BJ (cell line): ENCODE measurements at regions not wholly inside any gene's neighbourhood (a gene's known extent, or its start where the extent isn't known, plus 50 kb on each side); places are given as distances from the start of the nearest gene placed in this dataset.
"Not testable (repeated sequence)": the region's sequence is repeated elsewhere in the genome, so short reads cannot be mapped to it uniquely, and the experiment has no call there.

Experiments
- CTCF ChIA-PET: fragments of 350-600 bp; formaldehyde crosslinking; extraction: SDS; loops from one replicate; lab custom pipeline; 2021; ENCODE audit warnings: antibody characterized with exemption, inconsistent platforms; lab: Yijun Ruan, JAX
- POLR2A ChIA-PET: fragments of 300-600 bp; sonication (Branson Sonifier 250); formaldehyde crosslinking; extraction: SDS; loops from one replicate; lab custom pipeline; 2021; ENCODE audit warnings: antibody characterized with exemption; lab: Charles Lee
- DNase-seq: peaks from one replicate; pipeline ENCODE4 v3.0.0-alpha.2; 2011; ENCODE audit warnings: low read depth
- H3K27me3 ChIP-seq: 2 replicates; pipeline ENCODE4 v1.6.0; 2011; ENCODE audit warnings: low read length; ENCODE audit not compliant: control insufficient read depth, insufficient read depth
- H3K36me3 ChIP-seq: 2 replicates; pipeline ENCODE4 v1.5.1; 2011; ENCODE audit warnings: low read length; ENCODE audit not compliant: control insufficient read depth, insufficient read depth
- H3K4me3 ChIP-seq: 2 replicates; pipeline ENCODE4 v1.5.1; 2011; ENCODE audit warnings: low read depth, mild to moderate bottlenecking, control low read depth, low read length
- CTCF ChIP-seq: IDR thresholded peaks from 2 replicates; pipeline ENCODE4 v1.5.1; 2011; ENCODE audit warnings: low read depth, mild to moderate bottlenecking, control low read depth, inconsistent platforms, low read length, moderate library complexity; ENCODE audit not compliant: insufficient read depth

DNA sequence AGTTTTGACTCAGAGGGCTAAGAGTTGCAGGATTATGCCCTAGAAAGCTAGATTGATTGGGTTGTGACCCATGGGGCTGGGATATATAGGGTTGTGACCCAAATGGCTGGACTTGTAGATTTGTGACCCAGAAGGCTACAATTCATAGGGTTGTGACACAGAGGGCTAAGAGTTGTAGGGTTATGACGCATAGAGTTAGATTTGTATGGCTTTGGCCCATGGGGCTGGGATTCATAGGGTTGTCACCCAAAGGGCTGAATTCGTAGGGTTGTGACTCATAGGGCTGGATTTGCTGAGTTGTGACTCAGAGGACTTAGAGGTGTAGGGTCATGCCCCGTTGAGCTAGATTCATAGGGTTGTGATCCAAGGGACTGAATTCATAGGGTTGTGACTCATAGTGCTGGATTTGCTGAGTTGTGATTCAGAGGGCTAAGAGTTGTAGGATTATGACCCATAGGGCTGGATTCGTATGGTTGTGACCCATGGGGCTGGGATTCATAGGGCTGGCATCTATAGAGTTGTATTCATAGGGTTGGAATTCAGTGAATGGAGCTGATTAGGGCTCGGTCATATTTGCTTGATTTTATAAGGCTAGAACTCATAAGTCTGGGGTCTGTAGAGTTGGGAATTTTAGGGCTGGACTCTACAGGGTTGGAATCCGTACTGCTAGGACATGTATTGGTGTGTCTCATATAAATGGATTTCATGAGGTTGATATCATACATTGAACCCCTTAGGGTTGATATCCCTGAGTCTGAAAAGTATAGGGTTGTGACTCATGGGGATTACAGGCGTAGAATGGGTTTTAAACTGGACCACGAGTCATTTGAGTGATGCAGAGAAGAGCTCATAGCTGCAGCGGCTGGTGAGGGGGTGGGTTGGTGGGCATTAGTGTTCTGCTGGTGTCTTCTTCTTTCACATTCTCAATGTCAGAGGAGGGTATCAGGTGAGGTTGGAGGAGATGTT is 125.7 kb downstream of the CRLF2 start:
- Histone ChIP-seq H3K4me3 (no peak overlapping the region), H3K27me3 (no peaks in the 10 kb centered on the region), H3K36me3 (no peaks in the 10 kb centered on the region)
- POLR2A ChIA-PET = no interaction called here
- TF ChIP-seq CTCF = no peak
- DNase-seq = peak; percentile 59
- CTCF ChIA-PET = no interaction called here

- H3K36me3 ChIP-seq, POLR2A ChIA-PET, H3K27me3 ChIP-seq, DNase-seq, CTCF ChIA-PET, H3K4me3 ChIP-seq: not testable (repeated sequence)
These were observed 126.6 kb downstream of the CRLF2 start for GRCh38 chrX:1085871-1086270.

DNA sequence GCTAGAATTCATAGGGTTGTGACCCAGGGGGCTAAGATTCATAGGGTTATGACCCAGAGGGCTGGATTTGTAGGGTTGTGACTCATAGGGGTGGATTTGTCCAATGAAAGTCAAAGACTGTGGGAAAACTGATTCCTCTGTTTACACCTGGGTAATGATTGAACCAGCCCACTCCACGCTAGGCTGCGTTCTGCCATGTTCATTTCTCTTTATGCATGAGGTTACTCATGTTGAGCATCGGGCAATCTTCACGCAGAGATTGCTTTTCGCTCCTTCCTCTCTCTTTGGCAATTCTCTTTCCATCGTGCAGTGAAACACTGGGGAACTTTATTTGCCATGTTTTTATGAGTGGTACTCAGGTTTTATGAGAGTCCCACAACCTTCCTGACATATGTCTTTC is 127.8 kb downstream of the CRLF2 start:
- ChIA-PET CTCF (no interaction called here), POLR2A (no interaction called here)
- H3K4me3 ChIP-seq = no peak overlapping the region
- TF ChIP-seq CTCF = no peak
- no peaks in the 10 kb centered on the region for H3K27me3 ChIP-seq
- no peak for DNase-seq
- no peaks in the 10 kb centered on the region for H3K36me3 ChIP-seq

GRCh38 chrX:1076871-1077651 is 135.4 kb downstream of the CRLF2 start:
- no peak for DNase-seq
- Histone ChIP-seq H3K36me3 (no peaks in the 10 kb centered on the region), H3K27me3 (no peaks in the 10 kb centered on the region), H3K4me3 (no peak overlapping the region)
- POLR2A ChIA-PET = no interaction called here
- CTCF ChIA-PET = no interaction called here
- no peak for TF ChIP-seq CTCF

- no peaks in the 10 kb centered on the region for H3K27me3 ChIP-seq
- no peak for DNase-seq
- H3K4me3 ChIP-seq = no peak overlapping the region
- no peaks in the 10 kb centered on the region for H3K36me3 ChIP-seq
- no peak for TF ChIP-seq CTCF
- CTCF ChIA-PET = no interaction called here
- POLR2A ChIA-PET = no interaction called here
These were observed 136.7 kb downstream of the CRLF2 start for GRCh38 chrX:1075741-1076140.
